Astrocyte of the spinal cord (primary cell): ENCODE measurements at regions not wholly inside any gene's neighbourhood (a gene's known extent, or its start where the extent isn't known, plus 50 kb on each side); places are given as distances from the start of the nearest gene placed in this dataset.

Experiments used
- DNase-seq: peaks from one replicate; pipeline ENCODE4 v3.0.0; 2011; ENCODE audit warnings: low read depth, low spot score
- H3K4me3 ChIP-seq: 2 replicates; pipeline ENCODE4 v1.5.1; 2011; ENCODE audit warnings: low read depth, mild to moderate bottlenecking, low read length, moderate library complexity
- in situ Hi-C: cut with HindIII; loops from 2 replicates; pipeline ENCODE4 v1.10.0; 2017; ENCODE audit warnings: low sequenced_read_pairs
- TF ChIP-seq, protein P1 (sequence below): IDR thresholded peaks from 2 replicates; pipeline ENCODE4 v1.5.1; 2012; ENCODE audit warnings: low read depth, mild to moderate bottlenecking, low read length, inconsistent platforms

DNA sequence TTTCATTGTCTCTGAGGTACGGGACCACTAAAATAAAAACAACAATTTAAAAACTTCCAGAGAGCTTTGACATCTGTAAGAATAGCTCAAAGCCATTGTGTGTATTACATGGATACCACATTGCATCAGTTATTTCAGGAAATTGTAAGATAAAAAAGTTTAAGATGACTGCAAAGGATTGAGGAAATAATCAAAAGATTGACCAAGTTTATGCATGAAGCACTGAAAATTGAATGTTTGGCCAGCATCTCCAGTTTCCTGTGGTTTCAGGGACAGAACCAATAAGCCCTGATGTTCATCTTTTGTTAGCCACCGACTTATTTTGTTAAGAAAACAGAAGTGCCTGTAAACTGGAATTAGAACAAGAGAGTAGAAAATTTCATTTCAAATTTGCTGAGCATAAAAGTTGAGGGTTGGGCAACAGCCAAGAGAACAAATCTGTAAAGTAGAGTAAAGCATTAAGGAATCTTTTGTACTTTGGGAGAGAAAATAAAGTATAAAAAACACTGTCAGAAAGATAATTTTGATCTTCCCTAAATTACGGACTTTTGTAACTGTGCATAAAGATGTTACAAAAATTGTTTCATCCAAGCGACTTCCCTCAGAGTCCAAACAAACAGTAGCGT lies 211.5 kb upstream of the P2RY1 start:
- no peak overlapping the region for H3K4me3 ChIP-seq
- no peak for DNase-seq
- in situ Hi-C loops = no loop called here
- TF ChIP-seq, protein P1, sequence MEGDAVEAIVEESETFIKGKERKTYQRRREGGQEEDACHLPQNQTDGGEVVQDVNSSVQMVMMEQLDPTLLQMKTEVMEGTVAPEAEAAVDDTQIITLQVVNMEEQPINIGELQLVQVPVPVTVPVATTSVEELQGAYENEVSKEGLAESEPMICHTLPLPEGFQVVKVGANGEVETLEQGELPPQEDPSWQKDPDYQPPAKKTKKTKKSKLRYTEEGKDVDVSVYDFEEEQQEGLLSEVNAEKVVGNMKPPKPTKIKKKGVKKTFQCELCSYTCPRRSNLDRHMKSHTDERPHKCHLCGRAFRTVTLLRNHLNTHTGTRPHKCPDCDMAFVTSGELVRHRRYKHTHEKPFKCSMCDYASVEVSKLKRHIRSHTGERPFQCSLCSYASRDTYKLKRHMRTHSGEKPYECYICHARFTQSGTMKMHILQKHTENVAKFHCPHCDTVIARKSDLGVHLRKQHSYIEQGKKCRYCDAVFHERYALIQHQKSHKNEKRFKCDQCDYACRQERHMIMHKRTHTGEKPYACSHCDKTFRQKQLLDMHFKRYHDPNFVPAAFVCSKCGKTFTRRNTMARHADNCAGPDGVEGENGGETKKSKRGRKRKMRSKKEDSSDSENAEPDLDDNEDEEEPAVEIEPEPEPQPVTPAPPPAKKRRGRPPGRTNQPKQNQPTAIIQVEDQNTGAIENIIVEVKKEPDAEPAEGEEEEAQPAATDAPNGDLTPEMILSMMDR = no peak

DNA sequence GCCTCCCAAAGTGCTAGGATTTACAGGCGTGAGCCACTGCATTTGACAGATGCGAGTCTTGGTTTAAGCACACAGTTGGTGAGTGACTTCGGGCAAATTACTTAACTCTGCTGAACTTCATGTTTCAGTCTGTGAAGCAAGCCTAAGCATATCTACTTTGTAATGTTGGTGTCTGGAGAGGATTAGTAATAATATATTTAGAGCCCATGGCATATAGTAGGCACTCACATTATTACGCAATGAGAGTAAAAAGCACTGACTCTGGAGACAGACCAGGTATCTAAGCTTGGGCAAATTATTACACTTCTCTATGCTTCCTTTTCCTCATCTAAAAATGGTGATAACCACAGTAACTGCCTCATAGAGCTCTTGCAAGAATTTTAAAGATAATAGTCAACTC lies 208.7 kb upstream of the P2RY1 start:
- H3K4me3 ChIP-seq = no peak overlapping the region
- in situ Hi-C loops = no loop called here
- DNase-seq = no peak
- TF ChIP-seq, protein P1 = no peak

DNA sequence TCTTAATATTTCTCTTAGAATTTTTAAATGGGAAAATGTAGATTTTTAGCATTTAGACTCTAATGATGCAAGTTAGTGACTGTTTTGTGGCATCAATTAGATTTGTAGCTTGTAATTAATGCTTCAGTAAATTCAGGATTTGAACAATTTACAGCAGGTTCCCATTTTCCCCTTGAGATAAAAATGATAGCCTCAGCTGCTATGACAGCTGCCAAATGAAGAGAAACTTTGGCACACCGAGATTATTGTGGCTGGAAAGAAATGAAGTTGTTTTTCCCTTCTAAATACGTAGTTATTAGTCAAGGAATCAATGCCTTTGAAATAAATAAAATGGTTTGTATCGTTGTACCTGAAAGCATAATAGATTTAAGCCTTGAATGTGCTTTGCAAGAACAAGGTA lies 206.4 kb upstream of the P2RY1 start:
- H3K4me3 ChIP-seq = no peak overlapping the region
- in situ Hi-C loops = no loop called here
- TF ChIP-seq, protein P1 = no peak
- DNase-seq = no peak

- TF ChIP-seq, protein P1 = no peak
- no peak overlapping the region for H3K4me3 ChIP-seq
- in situ Hi-C loops = no loop called here
- no peak for DNase-seq
Observed at GRCh38 chr3:152629363-152630122, 205.4 kb upstream of the P2RY1 start.

DNA sequence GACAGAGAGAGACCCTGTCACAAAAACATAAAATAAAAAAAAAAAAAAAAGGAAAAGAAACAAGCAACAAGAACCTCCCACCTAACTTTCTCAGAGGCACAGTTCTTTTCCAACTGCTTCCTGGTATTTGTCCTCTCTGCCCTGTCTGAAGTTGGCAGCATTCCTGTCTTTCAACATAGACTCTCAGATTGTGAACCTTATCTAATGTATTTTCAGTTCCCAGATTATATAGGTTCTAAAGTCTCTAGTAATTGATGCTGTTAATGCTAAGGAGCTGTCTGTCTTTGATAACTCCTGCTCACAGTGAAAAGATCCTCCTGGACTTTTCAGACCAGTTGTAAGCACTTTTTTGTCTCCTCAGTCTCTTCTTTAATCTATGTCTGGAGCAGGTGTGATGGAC lies 199.5 kb upstream of the P2RY1 start:
- TF ChIP-seq, protein P1 = no peak
- in situ Hi-C loops = no loop called here
- H3K4me3 ChIP-seq = no peak overlapping the region
- DNase-seq = no peak

DNA sequence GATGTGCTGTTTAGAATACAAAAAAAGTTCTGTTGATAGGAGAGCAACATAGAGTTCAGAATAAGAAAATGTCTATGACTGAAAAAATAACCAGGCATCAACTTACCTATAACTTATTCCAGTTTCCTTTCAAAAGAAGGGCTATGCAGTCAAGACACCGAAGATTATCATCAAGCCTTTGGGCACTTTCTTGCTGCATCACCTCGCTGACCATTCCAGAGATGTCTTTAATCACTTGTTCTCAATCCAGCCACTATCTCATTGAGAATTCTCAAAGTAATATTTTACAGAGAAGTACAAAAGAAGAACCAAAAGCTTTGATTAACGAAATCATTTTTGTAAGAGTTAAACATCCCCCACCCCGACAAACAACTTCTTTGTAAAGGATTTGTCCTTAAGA lies 198.3 kb upstream of the P2RY1 start:
- no peak for DNase-seq
- in situ Hi-C loops = no loop called here
- TF ChIP-seq, protein P1 = no peak
- no peak overlapping the region for H3K4me3 ChIP-seq
